ENCODE measurements at regions not wholly inside any gene's neighbourhood (a gene's known extent, or its start where the extent isn't known, plus 50 kb on each side); places are given as distances from the start of the nearest gene placed in this dataset.
"Not testable (repeated sequence)": the region's sequence is repeated elsewhere in the genome, so short reads cannot be mapped to it uniquely, and the experiment has no call there.

DNA sequence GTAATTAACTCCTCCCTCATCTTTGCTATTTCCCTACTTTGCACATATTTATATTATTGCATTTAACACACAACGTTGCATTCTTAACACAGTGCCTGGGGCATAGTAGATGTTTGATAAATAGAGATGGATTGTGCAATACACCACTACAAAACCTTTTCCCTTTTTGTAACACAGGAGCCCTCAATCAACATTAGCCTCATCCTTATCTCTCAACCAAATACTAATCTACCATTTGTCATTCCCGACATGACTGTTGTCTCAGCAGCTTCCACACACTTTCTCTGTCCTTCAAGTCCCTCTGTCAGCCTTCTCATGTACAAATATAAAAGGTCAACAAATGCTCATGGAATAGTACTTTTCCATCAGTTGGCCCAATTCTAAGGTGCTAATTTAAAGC, 78.9 kb upstream of the KCNK2 start:
- Mint-ChIP-seq H3K27ac (no peak overlapping the region), H3K36me3 (ENCODE audit: low read depth) (no peaks in the 10 kb centered on the region), H3K4me1 (no peaks in the 10 kb centered on the region), H3K27me3 (no peaks in the 10 kb centered on the region), H3K4me3 (no peak overlapping the region), H3K9me3 (ENCODE audit: low read depth) (no peaks in the 10 kb centered on the region)
- ChIA-PET CTCF (no interaction called here), POLR2A (no interaction called here)
- no peak for ATAC-seq
- DNase-seq = no peak
- intact Hi-C loops (cut with DNase I, micrococcal nuclease) = no loop called here

DNA sequence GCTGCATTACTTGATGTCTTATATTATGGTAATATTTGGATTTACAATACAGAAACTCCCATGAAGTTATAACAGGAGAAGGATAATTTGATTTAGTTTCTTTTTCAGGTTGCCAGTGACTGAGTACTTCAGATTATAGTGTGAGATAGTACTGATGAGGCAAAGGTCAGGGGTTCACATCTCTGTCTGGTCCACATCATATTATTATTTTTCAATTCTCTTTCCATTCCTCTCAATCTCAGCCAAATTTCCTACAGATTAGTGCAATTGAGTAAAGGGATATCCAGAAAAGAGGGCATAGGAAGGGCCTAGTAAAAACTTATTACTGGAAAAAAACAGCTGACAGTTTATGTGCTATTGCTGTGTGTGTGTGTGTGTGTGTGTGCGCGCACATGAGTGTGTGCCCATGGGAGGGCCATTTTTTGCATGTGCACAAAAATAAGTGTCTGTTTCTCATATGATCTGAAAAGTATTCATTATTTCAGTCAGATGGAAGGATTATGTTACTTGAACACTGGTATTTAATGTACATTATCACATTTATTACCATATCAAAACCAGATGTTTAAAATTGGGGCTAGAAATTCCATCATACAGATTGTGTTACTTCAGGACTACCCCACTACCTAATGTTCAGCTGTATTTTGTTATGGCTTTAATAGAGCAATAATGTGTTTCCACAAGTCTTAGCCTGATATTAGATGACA, 78.3 kb upstream of the KCNK2 start:
- DNase-seq (no peak), ATAC-seq (no peak)
- CTCF ChIA-PET = no interaction called here
- POLR2A ChIA-PET = no interaction called here
- Mint-ChIP-seq H3K4me1 (no peaks in the 10 kb centered on the region), H3K27me3 (no peaks in the 10 kb centered on the region), H3K4me3 (no peak overlapping the region), H3K36me3 (ENCODE audit: low read depth) (no peaks in the 10 kb centered on the region), H3K27ac (no peak overlapping the region), H3K9me3 (ENCODE audit: low read depth) (no peaks in the 10 kb centered on the region)
- intact Hi-C loops (cut with DNase I, micrococcal nuclease) = no loop called here

DNA sequence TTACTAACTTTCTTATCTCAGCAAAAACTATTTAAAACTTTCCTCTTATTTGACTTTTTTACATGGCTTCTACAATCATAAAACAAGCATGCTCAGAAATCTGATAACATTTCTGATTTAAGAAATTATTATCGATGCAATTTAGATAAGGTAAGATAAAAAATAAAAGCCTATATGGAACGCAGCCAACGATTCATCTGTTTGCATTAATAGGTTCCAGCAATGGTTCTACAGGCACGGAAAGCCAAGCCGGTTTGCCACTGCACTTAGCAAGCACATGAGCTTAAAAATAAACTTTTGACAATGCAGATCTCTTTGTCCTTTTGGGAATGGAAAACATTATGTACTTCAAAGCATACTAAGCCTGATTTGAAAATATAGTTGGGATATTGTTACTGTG, 77.5 kb upstream of the KCNK2 start:
- ATAC-seq = no peak
- intact Hi-C loops (cut with DNase I, micrococcal nuclease) = no loop called here
- no peak for DNase-seq
- H3K36me3 Mint-ChIP-seq (ENCODE audit: low read depth) = no peaks in the 10 kb centered on the region
- H3K27me3 Mint-ChIP-seq = no peaks in the 10 kb centered on the region
- ChIA-PET POLR2A (no interaction called here), CTCF (no interaction called here)
- no peaks in the 10 kb centered on the region for H3K9me3 Mint-ChIP-seq (ENCODE audit: low read depth)
- no peak overlapping the region for H3K4me3 Mint-ChIP-seq
- no peak overlapping the region for H3K27ac Mint-ChIP-seq
- no peaks in the 10 kb centered on the region for H3K4me1 Mint-ChIP-seq

DNA sequence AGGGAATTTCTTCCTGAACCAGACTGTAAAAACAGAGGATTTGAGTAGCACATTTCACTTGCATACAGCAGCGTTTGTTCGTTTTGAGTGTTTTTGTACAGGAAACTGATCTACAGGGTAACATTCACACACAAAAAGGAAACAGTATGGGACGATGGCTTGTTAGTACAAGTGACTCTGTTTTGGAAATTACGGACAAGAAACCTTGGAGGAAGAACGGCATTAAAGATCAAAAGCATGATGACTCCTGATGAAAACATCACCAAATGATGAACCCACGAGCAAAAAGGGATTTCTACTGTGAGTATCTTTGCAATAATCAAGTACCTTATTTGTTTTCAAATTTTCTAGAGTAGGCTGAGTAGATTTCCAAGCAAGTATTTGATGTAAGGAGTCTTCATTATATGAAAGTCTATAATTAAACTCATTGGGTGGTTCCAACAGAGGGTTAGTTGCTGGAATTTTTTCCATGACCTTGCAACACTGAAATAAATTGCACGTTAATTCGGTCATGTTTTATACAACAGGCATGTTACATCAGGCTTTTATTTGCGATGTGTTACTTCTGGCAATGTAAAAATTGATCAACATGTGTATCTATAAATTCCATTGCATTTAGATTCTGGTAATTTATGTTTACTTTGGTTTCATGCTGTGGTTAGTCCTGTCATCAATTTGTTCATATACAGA, 76.7 kb upstream of the KCNK2 start:
- POLR2A ChIA-PET = no interaction called here
- H3K27ac Mint-ChIP-seq = no peak overlapping the region
- no peaks in the 10 kb centered on the region for H3K27me3 Mint-ChIP-seq
- H3K36me3 Mint-ChIP-seq (ENCODE audit: low read depth) = no peaks in the 10 kb centered on the region
- intact Hi-C loops (cut with DNase I, micrococcal nuclease) = no loop called here
- no peak overlapping the region for H3K4me3 Mint-ChIP-seq
- no peaks in the 10 kb centered on the region for H3K9me3 Mint-ChIP-seq (ENCODE audit: low read depth)
- CTCF ChIA-PET = no interaction called here
- ATAC-seq (no peak), DNase-seq (no peak)
- H3K4me1 Mint-ChIP-seq = no peaks in the 10 kb centered on the region

DNA sequence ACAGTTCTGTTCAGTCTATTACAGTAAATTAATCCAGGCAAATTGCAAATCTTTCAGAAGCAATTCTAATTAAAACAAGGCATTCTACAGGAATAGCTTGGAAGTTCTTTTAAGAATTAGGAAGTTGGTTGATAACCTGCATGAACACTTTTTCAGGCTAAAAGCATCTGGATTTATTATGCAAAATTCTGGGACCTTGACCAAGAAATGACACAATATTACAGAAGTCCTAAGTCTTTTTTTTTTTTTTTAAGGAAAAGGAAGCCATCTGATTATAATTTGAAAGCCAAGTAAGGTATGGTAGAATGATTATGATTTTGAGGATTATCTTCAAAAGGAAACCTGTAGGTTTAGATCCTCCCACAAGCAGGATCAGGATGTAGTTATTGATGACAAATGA, 74.7 kb upstream of the KCNK2 start:
- CTCF ChIA-PET = no interaction called here
- no peak for ATAC-seq
- intact Hi-C loops (cut with DNase I, micrococcal nuclease) = no loop called here
- Mint-ChIP-seq H3K36me3 (ENCODE audit: low read depth) (no peaks in the 10 kb centered on the region), H3K27me3 (no peaks in the 10 kb centered on the region), H3K27ac (no peak overlapping the region), H3K9me3 (ENCODE audit: low read depth) (no peaks in the 10 kb centered on the region), H3K4me3 (no peak overlapping the region), H3K4me1 (no peaks in the 10 kb centered on the region)
- DNase-seq = no peak
- POLR2A ChIA-PET = no interaction called here

DNA sequence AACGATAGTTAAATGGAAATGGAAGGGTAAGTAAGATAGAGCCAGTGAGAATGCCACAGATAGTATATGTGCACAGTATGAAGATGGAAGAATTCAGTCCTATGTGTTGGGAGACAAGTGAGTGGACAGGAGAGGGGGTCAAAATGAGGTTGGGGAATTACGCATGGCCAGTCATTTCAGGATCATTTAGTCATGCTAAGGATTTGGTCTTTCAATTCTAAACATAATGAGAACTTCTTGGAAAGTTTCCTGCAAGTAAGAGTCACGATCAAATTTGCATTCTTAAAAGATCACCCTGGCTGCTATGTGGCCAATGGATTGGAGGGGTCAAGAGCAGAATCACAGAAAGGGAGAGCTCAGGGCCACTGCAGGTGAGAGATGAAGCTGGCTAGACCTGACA, 64.0 kb upstream of the KCNK2 start:
- intact Hi-C loops (cut with DNase I, micrococcal nuclease) = no loop called here
- H3K27me3 Mint-ChIP-seq = peaks cover 2% of the 10 kb centered on the region
- CTCF ChIA-PET = no interaction called here
- H3K4me3 Mint-ChIP-seq = no peak overlapping the region
- no peaks in the 10 kb centered on the region for H3K9me3 Mint-ChIP-seq (ENCODE audit: low read depth)
- no peaks in the 10 kb centered on the region for H3K4me1 Mint-ChIP-seq
- H3K36me3 Mint-ChIP-seq (ENCODE audit: low read depth) = no peaks in the 10 kb centered on the region
- ATAC-seq (no peak), DNase-seq (no peak)
- POLR2A ChIA-PET = no interaction called here
- H3K27ac Mint-ChIP-seq = no peak overlapping the region

DNA sequence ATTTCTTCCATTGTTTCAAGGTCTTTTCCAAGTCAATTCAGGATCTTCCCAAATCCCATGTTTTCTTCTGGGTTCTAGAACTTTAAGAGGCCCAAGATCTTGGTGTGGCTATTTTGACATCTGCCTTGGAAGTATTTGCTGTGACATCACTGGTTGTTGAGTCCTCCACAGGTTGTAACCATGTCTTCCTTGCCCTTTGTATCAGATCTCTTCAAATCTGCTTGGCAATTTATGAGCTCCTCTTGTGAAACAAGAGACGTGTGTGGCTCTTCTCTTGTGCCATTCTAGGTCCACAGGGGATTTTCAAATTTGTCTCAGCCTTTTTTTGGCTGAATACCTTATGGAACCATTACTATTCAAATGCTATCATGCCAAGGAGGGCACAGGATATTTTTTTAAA, 60.3 kb upstream of the KCNK2 start:
- POLR2A ChIA-PET = no interaction called here
- no peak for ATAC-seq
- intact Hi-C loops (cut with DNase I, micrococcal nuclease) = no loop called here
- CTCF ChIA-PET = no interaction called here
- no peak for DNase-seq
- no peak overlapping the region for H3K4me3 Mint-ChIP-seq
- H3K36me3 Mint-ChIP-seq (ENCODE audit: low read depth) = no peaks in the 10 kb centered on the region
- H3K27ac Mint-ChIP-seq = no peak overlapping the region
- H3K4me1 Mint-ChIP-seq = no peaks in the 10 kb centered on the region
- H3K27me3 Mint-ChIP-seq = peaks cover 2% of the 10 kb centered on the region
- no peaks in the 10 kb centered on the region for H3K9me3 Mint-ChIP-seq (ENCODE audit: low read depth)

DNA sequence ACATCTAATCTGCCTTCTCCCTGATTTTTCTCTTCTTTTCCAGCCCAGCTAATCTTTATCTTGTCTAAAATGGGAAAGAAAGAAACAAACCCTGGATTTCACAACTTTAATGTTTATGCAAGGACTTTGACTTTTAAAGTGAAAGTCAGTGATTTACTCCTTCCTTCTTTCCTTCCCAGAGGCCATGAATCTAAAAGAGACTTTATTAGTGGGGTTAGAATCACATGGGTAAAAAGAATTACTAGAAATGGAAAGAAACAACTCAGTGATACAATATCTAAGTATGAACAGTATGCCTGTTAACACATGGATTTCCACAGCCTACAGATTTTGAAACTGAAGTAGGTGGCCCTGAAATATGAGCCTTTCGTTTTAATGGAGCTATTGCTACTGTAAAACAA, 59.8 kb upstream of the KCNK2 start:
- ATAC-seq (no peak), DNase-seq (no peak)
- H3K36me3 Mint-ChIP-seq (ENCODE audit: low read depth) = no peaks in the 10 kb centered on the region
- CTCF ChIA-PET = interaction anchor here (1.2 kb wide), 1 partner anchor 8 kb away, joined by 3 read pairs; no protein-coding TSS in a partner anchor
- no peaks in the 10 kb centered on the region for H3K27me3 Mint-ChIP-seq
- POLR2A ChIA-PET = no interaction called here
- no peak overlapping the region for H3K4me3 Mint-ChIP-seq
- H3K9me3 Mint-ChIP-seq (ENCODE audit: low read depth) = no peaks in the 10 kb centered on the region
- H3K4me1 Mint-ChIP-seq = no peaks in the 10 kb centered on the region
- intact Hi-C loops (cut with DNase I, micrococcal nuclease) = no loop called here
- no peak overlapping the region for H3K27ac Mint-ChIP-seq

DNA sequence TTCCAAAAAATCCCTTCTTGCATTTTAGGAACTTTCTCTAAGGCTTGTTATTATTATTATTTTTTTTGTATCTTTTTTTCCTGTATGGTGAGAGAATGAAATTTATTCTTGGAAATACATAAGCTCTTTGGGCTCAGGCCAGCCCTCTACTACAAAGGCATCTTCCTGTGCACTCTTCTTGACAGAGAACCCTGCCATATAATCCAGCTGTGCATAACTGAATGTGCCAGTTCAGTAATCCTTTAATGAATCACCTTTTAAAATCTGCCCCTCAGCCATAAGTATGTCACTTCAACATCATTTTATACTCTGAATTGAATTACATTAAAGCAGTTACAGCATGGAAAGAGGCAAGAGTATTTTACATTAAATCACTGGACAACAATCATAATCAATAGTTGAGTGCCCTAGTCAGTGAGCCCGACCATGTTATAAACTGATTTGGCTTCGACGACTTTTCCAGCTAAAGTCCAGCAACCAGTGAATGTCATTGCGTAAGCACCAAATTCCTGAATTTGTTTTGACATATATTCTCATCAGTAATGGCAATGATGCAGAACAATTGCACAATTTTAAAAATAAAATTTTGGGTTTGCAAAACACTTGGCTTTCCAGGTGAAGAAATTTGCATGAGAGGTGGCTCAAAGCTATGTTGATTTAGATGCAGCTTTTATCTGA, 59.2 kb upstream of the KCNK2 start:
- H3K4me1 Mint-ChIP-seq = no peaks in the 10 kb centered on the region
- intact Hi-C loops (cut with DNase I, micrococcal nuclease) = no loop called here
- ChIA-PET POLR2A (no interaction called here), CTCF (interaction anchor here (1.2 kb wide), 1 partner anchor 9 kb away, joined by 3 read pairs; no protein-coding TSS in a partner anchor)
- no peak for ATAC-seq
- H3K27ac Mint-ChIP-seq = no peak overlapping the region
- no peaks in the 10 kb centered on the region for H3K27me3 Mint-ChIP-seq
- no peaks in the 10 kb centered on the region for H3K9me3 Mint-ChIP-seq (ENCODE audit: low read depth)
- DNase-seq = no peak
- H3K36me3 Mint-ChIP-seq (ENCODE audit: low read depth) = no peaks in the 10 kb centered on the region
- no peak overlapping the region for H3K4me3 Mint-ChIP-seq

DNA sequence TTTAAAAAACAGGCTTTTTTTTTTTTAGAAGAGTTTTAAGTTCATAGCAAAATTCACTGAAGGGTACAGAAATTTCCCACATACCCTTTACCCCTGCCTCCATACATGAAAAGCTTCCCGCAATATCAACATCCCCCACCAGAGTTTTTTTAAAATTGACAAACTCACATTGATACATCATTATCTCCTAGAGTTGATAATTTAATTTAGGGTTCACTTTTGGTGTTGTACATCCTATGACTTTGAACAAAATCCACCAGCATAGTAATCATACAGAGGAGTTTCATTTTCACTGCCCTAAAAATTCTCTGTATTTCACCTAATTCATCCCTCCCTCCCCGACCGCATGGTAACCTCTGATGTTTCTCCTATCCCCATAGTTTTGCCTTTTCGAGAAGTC, 53.6 kb upstream of the KCNK2 start:
- no peaks in the 10 kb centered on the region for H3K4me1 Mint-ChIP-seq
- H3K9me3 Mint-ChIP-seq (ENCODE audit: low read depth) = no peaks in the 10 kb centered on the region
- DNase-seq = no peak
- no peaks in the 10 kb centered on the region for H3K36me3 Mint-ChIP-seq (ENCODE audit: low read depth)
- H3K4me3 Mint-ChIP-seq = no peak overlapping the region
- intact Hi-C loops (cut with DNase I, micrococcal nuclease) = no loop called here
- peaks cover 8% of the 10 kb centered on the region for H3K27me3 Mint-ChIP-seq
- ChIA-PET POLR2A (interaction anchor here (0.7 kb wide), 1 partner anchor 14 kb away, joined by 12 read pairs; no protein-coding TSS in a partner anchor), CTCF (no interaction called here)
- ATAC-seq = no peak
- H3K27ac Mint-ChIP-seq = no peak overlapping the region

DNA sequence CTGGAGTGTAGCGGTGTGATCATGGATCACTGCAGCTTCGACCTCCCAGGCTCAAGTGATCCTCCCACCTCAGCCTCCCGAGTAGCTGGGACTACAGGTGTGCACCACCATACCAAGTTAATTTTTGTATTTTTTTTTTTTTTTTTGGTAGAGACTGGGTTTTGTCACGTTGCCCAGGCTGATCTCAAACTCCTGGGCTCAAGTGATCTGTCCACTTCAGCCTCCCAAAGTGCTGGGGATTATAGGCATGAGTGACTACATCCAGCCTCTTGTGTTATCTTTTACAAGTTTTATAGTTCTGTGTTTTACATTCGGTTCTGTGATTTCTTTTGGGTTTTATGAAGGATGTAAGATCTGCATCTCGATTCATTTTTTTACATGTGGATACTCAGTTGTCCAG, 52.0 kb upstream of the KCNK2 start:
- H3K9me3 Mint-ChIP-seq (ENCODE audit: low read depth); CTCF ChIA-PET; intact Hi-C loops (cut with DNase I, micrococcal nuclease): not testable (repeated sequence)

DNA sequence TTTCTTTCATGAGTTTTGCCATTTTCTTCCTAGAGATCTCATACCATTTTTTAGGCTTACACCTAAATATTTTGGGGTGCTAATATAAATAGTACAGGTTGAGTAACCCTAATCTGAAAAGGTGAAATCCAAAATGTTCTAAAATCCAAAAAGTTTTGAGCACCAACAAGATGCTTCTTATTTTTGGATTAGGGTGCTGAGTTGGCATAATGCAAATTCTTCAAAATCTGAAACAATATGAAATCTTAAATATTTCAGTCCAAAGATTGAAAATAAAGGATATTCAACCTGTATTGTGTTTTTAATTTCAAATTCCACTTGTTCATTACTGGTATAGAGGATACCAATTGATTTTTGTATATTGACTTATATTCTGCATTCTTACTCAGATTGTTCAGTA, 51.1 kb upstream of the KCNK2 start:
- ChIA-PET POLR2A (no interaction called here), CTCF (interaction anchor here (0.6 kb wide), 1 partner anchor 549 kb away, joined by 4 read pairs; no protein-coding TSS in a partner anchor)
- no peak overlapping the region for H3K27ac Mint-ChIP-seq
- no peaks in the 10 kb centered on the region for H3K9me3 Mint-ChIP-seq (ENCODE audit: low read depth)
- H3K36me3 Mint-ChIP-seq (ENCODE audit: low read depth) = no peaks in the 10 kb centered on the region
- no peak overlapping the region for H3K4me3 Mint-ChIP-seq
- H3K4me1 Mint-ChIP-seq = no peaks in the 10 kb centered on the region
- H3K27me3 Mint-ChIP-seq = peaks cover 15% of the 10 kb centered on the region
- DNase-seq (no peak), ATAC-seq (no peak)
- intact Hi-C loops (cut with DNase I, micrococcal nuclease) = no loop called here

More for the DNA sequence above, 52.0 kb upstream of the KCNK2 start:
- H3K4me1 Mint-ChIP-seq; H3K27ac Mint-ChIP-seq; ATAC-seq; H3K4me3 Mint-ChIP-seq; DNase-seq; H3K36me3 Mint-ChIP-seq (ENCODE audit: low read depth); POLR2A ChIA-PET: not testable (repeated sequence)
- peaks cover 11% of the 10 kb centered on the region for H3K27me3 Mint-ChIP-seq

All from activated CD4-positive, alpha-beta T cell treated with anti-CD3 and anti-CD28 coated beads for 36 hours (primary cell).